WERI-Rb-1 (cell line): ENCODE measurements at regions not wholly inside any gene's neighbourhood (a gene's known extent, or its start where the extent isn't known, plus 50 kb on each side); places are given as distances from the start of the nearest gene placed in this dataset.

Experiments used
- DNase-seq: peaks from one replicate; pipeline ENCODE4 v3.0.0-alpha.2; 2020
- H3K27ac ChIP-seq: fragments of 250-450 bp; sonication (Bioruptor Pico); 2 replicates; pipeline ENCODE4 v1.5.1; 2020; ENCODE audit warnings: mild to moderate bottlenecking, moderate library complexity
- H3K27me3 ChIP-seq: fragments of 250-450 bp; sonication (Bioruptor Pico); 2 replicates; pipeline ENCODE4 v1.5.1; 2021; ENCODE audit warnings: mild to moderate bottlenecking, low read depth, moderate library complexity; ENCODE audit not compliant: insufficient read depth, severe bottlenecking
- H3K36me3 ChIP-seq: fragments of 250-450 bp; sonication (Bioruptor Pico); 2 replicates; pipeline ENCODE4 v1.5.1; 2020; ENCODE audit warnings: mild to moderate bottlenecking, moderate library complexity
- H3K4me3 ChIP-seq: 2 replicates; pipeline ENCODE4 v1.5.1; 2011; ENCODE audit warnings: low read depth, mild to moderate bottlenecking, control low read depth, low read length
- H3K9me3 ChIP-seq: fragments of 250-450 bp; sonication (Bioruptor Pico); 2 replicates; pipeline ENCODE4 v1.5.1; 2021; ENCODE audit warnings: mild to moderate bottlenecking, moderate library complexity; ENCODE audit not compliant: severe bottlenecking
- TF ChIP-seq, protein P1 (sequence below): IDR thresholded peaks from 2 replicates; pipeline ENCODE4 v1.5.1; 2011; ENCODE audit warnings: low read depth, mild to moderate bottlenecking, control low read depth, inconsistent platforms, low read length

DNA sequence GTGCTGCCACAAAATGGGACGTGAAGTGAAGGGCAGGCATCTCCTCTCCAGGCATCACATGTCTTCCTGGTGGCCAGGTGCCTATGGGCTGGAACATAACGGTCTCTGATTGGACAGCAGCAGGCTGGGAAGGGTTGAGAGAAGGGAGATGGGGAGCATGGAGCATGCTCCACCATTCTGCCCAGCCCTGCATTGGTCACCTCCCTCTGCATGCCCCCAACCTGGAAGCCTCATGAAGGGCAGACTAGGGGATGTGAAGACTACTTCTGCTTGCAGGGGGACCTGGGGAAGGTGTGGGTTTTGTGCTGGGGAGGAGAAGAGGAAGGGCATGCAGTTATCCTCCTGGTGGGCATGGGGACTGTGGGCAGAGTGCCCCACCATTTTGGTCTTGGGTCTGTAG lies 782.2 kb downstream of the TBC1D22A start:
- H3K9me3 ChIP-seq: peaks cover 4% of the 10 kb centered on the region
- TF ChIP-seq, protein P1, sequence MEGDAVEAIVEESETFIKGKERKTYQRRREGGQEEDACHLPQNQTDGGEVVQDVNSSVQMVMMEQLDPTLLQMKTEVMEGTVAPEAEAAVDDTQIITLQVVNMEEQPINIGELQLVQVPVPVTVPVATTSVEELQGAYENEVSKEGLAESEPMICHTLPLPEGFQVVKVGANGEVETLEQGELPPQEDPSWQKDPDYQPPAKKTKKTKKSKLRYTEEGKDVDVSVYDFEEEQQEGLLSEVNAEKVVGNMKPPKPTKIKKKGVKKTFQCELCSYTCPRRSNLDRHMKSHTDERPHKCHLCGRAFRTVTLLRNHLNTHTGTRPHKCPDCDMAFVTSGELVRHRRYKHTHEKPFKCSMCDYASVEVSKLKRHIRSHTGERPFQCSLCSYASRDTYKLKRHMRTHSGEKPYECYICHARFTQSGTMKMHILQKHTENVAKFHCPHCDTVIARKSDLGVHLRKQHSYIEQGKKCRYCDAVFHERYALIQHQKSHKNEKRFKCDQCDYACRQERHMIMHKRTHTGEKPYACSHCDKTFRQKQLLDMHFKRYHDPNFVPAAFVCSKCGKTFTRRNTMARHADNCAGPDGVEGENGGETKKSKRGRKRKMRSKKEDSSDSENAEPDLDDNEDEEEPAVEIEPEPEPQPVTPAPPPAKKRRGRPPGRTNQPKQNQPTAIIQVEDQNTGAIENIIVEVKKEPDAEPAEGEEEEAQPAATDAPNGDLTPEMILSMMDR: no peak

DNA sequence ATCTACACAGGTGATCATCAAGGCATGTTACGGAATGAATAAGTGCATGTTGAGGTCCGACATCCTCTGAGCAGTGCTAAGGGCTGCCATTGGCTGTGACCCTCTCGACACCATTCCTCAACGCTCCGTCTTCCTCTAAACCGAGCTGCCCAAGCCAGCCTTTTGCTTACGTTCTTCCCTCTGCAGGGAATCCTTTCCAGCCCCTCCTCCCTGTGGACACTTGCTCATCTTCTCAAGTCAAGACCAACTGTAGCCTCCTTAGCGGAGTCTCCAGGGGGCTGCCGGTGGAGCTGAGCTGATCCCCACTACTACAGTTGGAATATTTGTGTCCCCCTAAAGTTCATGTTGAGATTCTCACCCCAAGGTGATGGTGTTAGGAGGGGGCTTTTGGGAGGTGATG lies 781.0 kb downstream of the TBC1D22A start:
- no peaks in the 10 kb centered on the region for H3K27me3 ChIP-seq
- H3K4me3 ChIP-seq: no peak overlapping the region
- TF ChIP-seq, protein P1: no peak
- DNase-seq: no peak
- peaks cover 4% of the 10 kb centered on the region for H3K9me3 ChIP-seq
- H3K36me3 ChIP-seq: no peaks in the 10 kb centered on the region
- no peak overlapping the region for H3K27ac ChIP-seq

More for the DNA sequence above, 782.2 kb downstream of the TBC1D22A start:
- Histone ChIP-seq H3K27me3 (no peaks in the 10 kb centered on the region), H3K36me3 (no peaks in the 10 kb centered on the region), H3K4me3 (no peak overlapping the region), H3K27ac (no peak overlapping the region)
- no peak for DNase-seq

DNA sequence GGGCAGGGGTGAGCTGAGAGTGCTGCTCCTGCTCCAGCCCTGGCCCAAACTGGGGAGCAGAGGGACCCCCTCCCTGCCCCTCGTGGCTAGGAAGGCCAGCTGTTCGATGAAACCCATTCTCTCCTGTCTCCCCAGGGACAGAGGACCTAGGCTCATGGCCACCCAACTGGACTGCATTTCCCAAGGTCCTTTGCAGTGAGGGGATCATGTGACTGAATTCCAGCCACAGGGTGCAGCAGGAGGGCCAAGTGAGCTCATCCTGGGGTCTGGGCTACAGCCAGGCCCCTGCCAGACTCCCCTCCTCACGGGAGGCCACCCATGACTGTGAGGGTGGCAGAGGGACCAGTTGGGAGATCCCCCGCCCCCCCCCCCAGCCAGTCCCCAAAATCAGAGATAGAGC lies 777.6 kb downstream of the TBC1D22A start:
- H3K4me3 ChIP-seq: no peak overlapping the region
- no peaks in the 10 kb centered on the region for H3K36me3 ChIP-seq
- TF ChIP-seq, protein P1: no peak
- H3K27ac ChIP-seq: no peak overlapping the region
- peaks cover 2% of the 10 kb centered on the region for H3K9me3 ChIP-seq
- DNase-seq: no peak
- H3K27me3 ChIP-seq: no peaks in the 10 kb centered on the region

DNA sequence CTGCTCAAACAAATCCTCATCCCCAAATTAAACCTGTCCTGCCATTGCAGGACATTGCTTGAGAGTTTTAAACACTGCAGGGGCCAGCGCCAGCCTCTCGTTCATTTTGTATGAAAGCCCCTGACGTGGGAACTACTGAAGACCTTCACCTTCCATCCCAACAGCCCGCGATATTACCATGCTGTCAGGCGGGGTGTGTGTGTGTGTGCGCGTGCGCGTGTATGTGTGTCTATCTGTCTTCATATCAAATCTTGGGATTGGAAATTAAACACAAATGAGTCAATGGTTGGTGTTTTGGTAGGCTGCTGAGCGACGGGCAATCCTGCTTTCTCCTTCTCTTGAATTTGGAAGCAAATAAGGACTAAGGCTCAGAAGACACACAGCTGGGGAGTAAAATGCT lies 776.9 kb downstream of the TBC1D22A start:
- Histone ChIP-seq H3K4me3 (no peak overlapping the region), H3K9me3 (peaks cover 2% of the 10 kb centered on the region), H3K27ac (no peak overlapping the region), H3K36me3 (no peaks in the 10 kb centered on the region), H3K27me3 (no peaks in the 10 kb centered on the region)
- no peak for DNase-seq
- TF ChIP-seq, protein P1: no peak

DNA sequence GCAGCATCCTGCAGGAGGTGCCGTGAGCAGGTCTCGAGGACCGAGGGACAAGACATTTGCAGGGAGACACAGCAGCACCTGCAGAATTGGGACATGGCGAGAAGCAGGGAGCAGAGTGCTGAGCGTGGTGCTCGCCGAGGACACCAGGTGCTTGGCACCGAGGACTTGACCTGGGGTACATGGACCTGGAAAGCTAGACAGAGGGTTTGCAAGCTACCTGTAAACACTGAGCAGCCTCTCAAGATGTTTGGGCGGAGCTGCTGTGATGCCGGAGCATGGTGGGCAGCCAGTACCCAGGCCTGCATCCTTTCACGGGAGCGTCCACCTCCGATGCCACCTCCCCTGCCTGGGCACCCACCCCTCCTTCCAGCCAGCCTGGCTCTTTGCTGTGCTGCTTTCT lies 773.2 kb downstream of the TBC1D22A start:
- no peak for DNase-seq
- TF ChIP-seq, protein P1: no peak
- peaks cover 2% of the 10 kb centered on the region for H3K9me3 ChIP-seq
- H3K4me3 ChIP-seq: no peak overlapping the region
- no peaks in the 10 kb centered on the region for H3K36me3 ChIP-seq
- H3K27me3 ChIP-seq: no peaks in the 10 kb centered on the region
- H3K27ac ChIP-seq: no peak overlapping the region

DNA sequence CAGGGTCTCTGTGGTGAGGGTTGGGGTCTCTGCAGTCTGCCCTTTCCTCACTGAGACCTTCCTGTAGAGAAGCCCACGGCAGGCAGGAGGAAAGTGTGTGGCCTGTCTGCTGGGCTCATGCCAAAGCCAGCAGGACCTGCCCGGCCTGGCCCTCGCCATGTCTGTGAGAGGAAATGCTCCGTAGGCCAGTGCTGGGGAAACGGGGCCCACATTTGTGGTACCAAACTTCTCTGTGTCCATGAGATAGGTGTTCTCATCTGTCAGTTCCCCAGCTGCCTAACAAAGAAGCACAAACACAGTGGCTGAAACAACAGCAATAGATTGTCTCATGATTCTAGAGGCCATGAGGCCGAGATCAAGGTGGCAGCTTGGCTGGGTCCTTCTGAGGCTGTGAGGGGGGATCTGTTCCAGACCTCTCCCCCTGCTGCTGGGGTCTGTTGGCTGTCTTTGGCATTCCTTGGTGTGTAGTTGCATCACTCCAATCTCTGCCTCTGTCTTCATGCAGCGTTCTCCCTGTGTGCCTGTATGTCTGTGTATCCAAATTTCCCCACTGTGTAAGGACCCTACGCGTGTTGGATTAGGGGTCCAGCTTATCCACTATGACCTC lies 772.5 kb downstream of the TBC1D22A start:
- Histone ChIP-seq H3K4me3 (no peak overlapping the region), H3K27ac (no peak overlapping the region), H3K9me3 (peaks cover 2% of the 10 kb centered on the region), H3K36me3 (no peaks in the 10 kb centered on the region), H3K27me3 (no peaks in the 10 kb centered on the region)
- DNase-seq: no peak
- TF ChIP-seq, protein P1: no peak
